RWPE2 (cell line): ENCODE measurements at regions not wholly inside any gene's neighbourhood (a gene's known extent, or its start where the extent isn't known, plus 50 kb on each side); places are given as distances from the start of the nearest gene placed in this dataset.

Source experiments
- ATAC-seq: fragments of 200-7000 bp; cut with Tn5 transposase; 3 replicates; pipeline ENCODE4 v1.9.1; 2021; ENCODE audit warnings: low read depth
- DNase-seq: peaks from one replicate; pipeline ENCODE4 v3.0.0-alpha.2; 2020; ENCODE audit warnings: low spot score
- H3K27ac ChIP-seq: fragments of 450-650 bp; 2 replicates; pipeline ENCODE4 v1.5.1; 2017; ENCODE audit warnings: mild to moderate bottlenecking; ENCODE audit not compliant: poor library complexity, severe bottlenecking
- H3K27me3 ChIP-seq: fragments of 250-450 bp; sonication (Bioruptor Pico); 2 replicates; pipeline ENCODE4 v1.5.1; 2021; ENCODE audit warnings: mild to moderate bottlenecking, moderate library complexity; ENCODE audit not compliant: insufficient read depth, poor library complexity, severe bottlenecking
- H3K36me3 ChIP-seq: fragments of 250-450 bp; sonication (Bioruptor Pico); 2 replicates; pipeline ENCODE4 v1.5.1; 2020; ENCODE audit warnings: low read depth, mild to moderate bottlenecking, moderate library complexity
- H3K4me1 ChIP-seq: fragments of 250-450 bp; sonication (Bioruptor Pico); 2 replicates; pipeline ENCODE4 v1.5.1; 2021; ENCODE audit warnings: mild to moderate bottlenecking, moderate library complexity; ENCODE audit not compliant: insufficient read depth, poor library complexity, severe bottlenecking
- H3K4me3 ChIP-seq: fragments of 250-450 bp; sonication (Bioruptor Pico); 2 replicates; pipeline ENCODE4 v1.5.1; 2021; ENCODE audit warnings: mild to moderate bottlenecking, moderate library complexity; ENCODE audit not compliant: severe bottlenecking
- H3K9me3 ChIP-seq: fragments of 250-450 bp; sonication (Bioruptor Pico); 2 replicates; pipeline ENCODE4 v1.5.1; 2021; ENCODE audit warnings: mild to moderate bottlenecking, moderate library complexity; ENCODE audit not compliant: severe bottlenecking
- TF ChIP-seq, protein P1 (sequence below): fragments of 450-650 bp; IDR thresholded peaks from one replicate; pipeline ENCODE4 v1.5.1; 2017; ENCODE audit warnings: mild to moderate bottlenecking, moderate library complexity; ENCODE audit not compliant: poor library complexity, severe bottlenecking

DNA sequence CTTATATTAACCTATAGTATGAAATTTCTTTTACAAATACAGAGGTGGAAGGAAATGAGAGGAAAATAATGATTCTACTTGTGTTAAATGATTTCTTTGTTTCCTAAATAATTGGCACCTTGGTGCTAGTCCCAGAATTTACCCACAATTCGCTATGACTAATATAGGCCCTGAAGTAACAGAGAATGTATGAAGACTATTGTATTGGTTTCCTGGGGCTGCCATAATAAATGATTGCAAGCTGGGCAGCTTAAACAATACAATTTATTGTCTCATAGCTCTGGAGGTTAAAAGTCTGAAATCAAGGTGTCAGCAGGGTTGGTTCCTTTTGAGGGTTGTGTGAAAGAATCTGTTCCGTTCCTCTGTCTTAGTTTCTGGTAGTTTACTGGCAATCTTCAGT lies 74.8 kb upstream of the GPRIN3 start:
- ATAC-seq, result no peak
- Histone ChIP-seq H3K9me3 (no peaks in the 10 kb centered on the region), H3K27ac (no peak overlapping the region), H3K36me3 (no peaks in the 10 kb centered on the region), H3K4me3 (no peak overlapping the region), H3K27me3 (no peaks in the 10 kb centered on the region), H3K4me1 (no peaks in the 10 kb centered on the region)
- TF ChIP-seq, protein P1, sequence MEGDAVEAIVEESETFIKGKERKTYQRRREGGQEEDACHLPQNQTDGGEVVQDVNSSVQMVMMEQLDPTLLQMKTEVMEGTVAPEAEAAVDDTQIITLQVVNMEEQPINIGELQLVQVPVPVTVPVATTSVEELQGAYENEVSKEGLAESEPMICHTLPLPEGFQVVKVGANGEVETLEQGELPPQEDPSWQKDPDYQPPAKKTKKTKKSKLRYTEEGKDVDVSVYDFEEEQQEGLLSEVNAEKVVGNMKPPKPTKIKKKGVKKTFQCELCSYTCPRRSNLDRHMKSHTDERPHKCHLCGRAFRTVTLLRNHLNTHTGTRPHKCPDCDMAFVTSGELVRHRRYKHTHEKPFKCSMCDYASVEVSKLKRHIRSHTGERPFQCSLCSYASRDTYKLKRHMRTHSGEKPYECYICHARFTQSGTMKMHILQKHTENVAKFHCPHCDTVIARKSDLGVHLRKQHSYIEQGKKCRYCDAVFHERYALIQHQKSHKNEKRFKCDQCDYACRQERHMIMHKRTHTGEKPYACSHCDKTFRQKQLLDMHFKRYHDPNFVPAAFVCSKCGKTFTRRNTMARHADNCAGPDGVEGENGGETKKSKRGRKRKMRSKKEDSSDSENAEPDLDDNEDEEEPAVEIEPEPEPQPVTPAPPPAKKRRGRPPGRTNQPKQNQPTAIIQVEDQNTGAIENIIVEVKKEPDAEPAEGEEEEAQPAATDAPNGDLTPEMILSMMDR, result no peak
- DNase-seq, result no peak

GRCh38 chr4:89380980-89381379 lies 73.4 kb upstream of the GPRIN3 start:
- TF ChIP-seq, protein P1, result no peak
- no peaks in the 10 kb centered on the region for H3K4me1 ChIP-seq
- H3K9me3 ChIP-seq, result no peaks in the 10 kb centered on the region
- H3K36me3 ChIP-seq, result no peaks in the 10 kb centered on the region
- ATAC-seq, result no peak
- no peaks in the 10 kb centered on the region for H3K27me3 ChIP-seq
- no peak overlapping the region for H3K27ac ChIP-seq
- no peak overlapping the region for H3K4me3 ChIP-seq
- no peak for DNase-seq

DNA sequence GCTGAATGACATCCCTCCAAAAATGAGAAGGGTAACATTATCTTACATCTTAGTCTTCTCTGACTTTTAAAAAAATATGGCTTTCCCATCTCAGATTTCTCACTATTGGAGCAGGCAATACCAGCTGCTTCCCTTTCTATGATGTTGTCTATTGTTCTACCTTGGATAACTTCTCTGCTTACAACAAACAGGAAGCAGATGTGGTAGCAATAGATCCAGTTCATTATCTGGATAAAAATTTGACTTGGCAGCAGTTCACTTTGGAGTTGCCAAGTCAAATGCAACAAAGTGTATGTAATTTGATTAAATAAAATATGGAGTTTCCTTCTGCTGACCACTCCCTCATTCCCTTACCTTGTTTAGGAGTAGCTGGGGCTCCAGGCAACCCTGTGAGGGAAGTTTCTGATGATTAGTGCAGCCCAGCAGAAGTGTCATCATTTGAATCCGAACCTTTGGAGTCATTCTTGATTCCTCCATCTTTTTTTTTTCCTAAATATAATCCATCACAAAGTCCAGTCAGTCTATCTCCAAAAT lies 72.0 kb upstream of the GPRIN3 start:
- Histone ChIP-seq H3K36me3 (no peaks in the 10 kb centered on the region), H3K4me1 (no peaks in the 10 kb centered on the region), H3K9me3 (no peaks in the 10 kb centered on the region), H3K27ac (no peak overlapping the region), H3K27me3 (no peaks in the 10 kb centered on the region), H3K4me3 (no peak overlapping the region)
- no peak for ATAC-seq
- DNase-seq, result no peak
- TF ChIP-seq, protein P1, result no peak

DNA sequence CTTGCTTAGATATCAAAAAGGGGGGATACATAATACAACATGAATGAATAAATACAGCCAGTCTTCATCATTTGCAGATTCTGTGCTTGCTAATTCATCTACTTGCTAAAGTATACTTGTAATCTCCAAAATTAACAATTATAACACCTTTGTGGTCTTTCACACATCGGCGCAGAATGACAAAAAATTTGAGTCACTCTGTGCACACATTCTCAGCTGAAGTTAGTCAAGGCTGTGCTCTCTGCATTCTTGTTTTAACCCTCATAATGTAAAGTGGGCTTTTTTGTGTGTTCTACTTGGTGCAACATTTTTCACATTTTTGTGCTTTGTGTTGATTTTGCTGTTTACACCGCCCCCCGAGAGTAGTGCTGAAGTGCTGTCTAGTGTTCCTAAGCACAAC lies 65.8 kb upstream of the GPRIN3 start:
- Histone ChIP-seq H3K27me3 (no peaks in the 10 kb centered on the region), H3K4me1 (no peaks in the 10 kb centered on the region), H3K4me3 (no peak overlapping the region), H3K9me3 (no peaks in the 10 kb centered on the region), H3K27ac (no peak overlapping the region), H3K36me3 (no peaks in the 10 kb centered on the region)
- TF ChIP-seq, protein P1, result no peak
- DNase-seq, result no peak
- ATAC-seq, result no peak

GRCh38 chr4:89371614-89372013 lies 64.0 kb upstream of the GPRIN3 start:
- H3K36me3 ChIP-seq, result no peaks in the 10 kb centered on the region
- H3K27me3 ChIP-seq, result no peaks in the 10 kb centered on the region
- DNase-seq, result no peak
- H3K27ac ChIP-seq, result no peak overlapping the region
- TF ChIP-seq, protein P1, result no peak
- H3K4me3 ChIP-seq, result no peak overlapping the region
- H3K9me3 ChIP-seq, result no peaks in the 10 kb centered on the region
- ATAC-seq, result no peak
- no peaks in the 10 kb centered on the region for H3K4me1 ChIP-seq
